Neuronal stem cell (in vitro differentiated cells): ENCODE measurements at regions not wholly inside any gene's neighbourhood (a gene's known extent, or its start where the extent isn't known, plus 50 kb on each side); places are given as distances from the start of the nearest gene placed in this dataset.

Source experiments
- DNase-seq: peaks from one replicate; pipeline ENCODE4 v3.0.0-alpha.2; 2013; ENCODE audit warnings: low spot score
- H2AFZ ChIP-seq: one replicate; pipeline ENCODE4 v1.6.1; 2013; ENCODE audit warnings: mild to moderate bottlenecking, low read length, inconsistent platforms
- H2AK5ac ChIP-seq: 2 replicates; pipeline ENCODE4 v1.6.1; 2013; ENCODE audit warnings: low read depth, mild to moderate bottlenecking, inconsistent platforms, low read length, moderate library complexity, mixed read lengths
- H2BK120ac ChIP-seq: 2 replicates; pipeline ENCODE4 v1.6.1; 2013; ENCODE audit warnings: low read depth, mild to moderate bottlenecking, inconsistent platforms, low read length, moderate library complexity, mixed read lengths
- H2BK12ac ChIP-seq: one replicate; pipeline ENCODE4 v1.6.1; 2013; ENCODE audit warnings: low read length, inconsistent platforms
- H2BK15ac ChIP-seq: 2 replicates; pipeline ENCODE4 v1.6.1; 2013; ENCODE audit warnings: mild to moderate bottlenecking, low read length, inconsistent platforms, mixed read lengths
- H2BK5ac ChIP-seq: one replicate; pipeline ENCODE4 v1.6.1; 2013; ENCODE audit warnings: inconsistent platforms, mild to moderate bottlenecking, low read length, moderate library complexity
- H3K14ac ChIP-seq: one replicate; pipeline ENCODE4 v1.6.1; 2013; ENCODE audit warnings: low read length, inconsistent platforms
- H3K18ac ChIP-seq: 2 replicates; pipeline ENCODE4 v1.6.1; 2013; ENCODE audit warnings: low read length, inconsistent platforms
- H3K23ac ChIP-seq: 2 replicates; pipeline ENCODE4 v1.6.1; 2013; ENCODE audit warnings: low read depth, mild to moderate bottlenecking, mixed read lengths, low read length, inconsistent platforms; ENCODE audit not compliant: poor library complexity
- H3K27ac ChIP-seq: replicated peaks from 3 replicates; pipeline ENCODE4 v1.5.1; 2013; ENCODE audit warnings: low read length, inconsistent platforms
- H3K27me3 ChIP-seq, 3 experiments: 2 replicates each; pipeline ENCODE4 v1.6.1; 2013; ENCODE audit warnings: low read length in 3 of 3, mild to moderate bottlenecking in 2 of 3, inconsistent platforms in 1 of 3, low read depth in 1 of 3, mixed read lengths in 1 of 3, moderate library complexity in 1 of 3; ENCODE audit not compliant: control insufficient read depth in 3 of 3, insufficient read depth in 3 of 3
- H3K36me3 ChIP-seq, 2 donors: replicated peaks in 1 of 2; 2 replicates each; pipeline ENCODE4 v1.6.1; 2013; ENCODE audit warnings: low read length in 2 of 2; ENCODE audit not compliant: control insufficient read depth in 2 of 2, insufficient read depth in 2 of 2
- H3K4ac ChIP-seq: 2 replicates; pipeline ENCODE4 v1.6.1; 2013; ENCODE audit warnings: inconsistent platforms, mild to moderate bottlenecking, low read length, moderate library complexity
- H3K4me1 ChIP-seq, 2 donors: 1 replicate in 1 of 2; 2 replicates in 1 of 2; pipeline ENCODE4 v1.6.1; 2013; ENCODE audit warnings: low read length in 2 of 2, low read depth in 1 of 2; ENCODE audit not compliant: control insufficient read depth in 2 of 2, insufficient read depth in 1 of 2
- H3K4me2 ChIP-seq: one replicate; pipeline ENCODE4 v1.6.1; 2013; ENCODE audit warnings: mild to moderate bottlenecking, low read length, inconsistent platforms; ENCODE audit not compliant: insufficient read depth, poor library complexity, severe bottlenecking
- H3K4me3 ChIP-seq, 2 donors: 2 replicates each; pipeline ENCODE4 v1.5.1; 2013; ENCODE audit warnings: low read length in 2 of 2, mild to moderate bottlenecking in 2 of 2, inconsistent platforms in 1 of 2, moderate library complexity in 1 of 2
- H3K79me1 ChIP-seq: one replicate; pipeline ENCODE4 v1.6.1; 2013; ENCODE audit warnings: low read depth, mild to moderate bottlenecking, inconsistent platforms, low read length, moderate library complexity
- H3K9ac ChIP-seq: one replicate; pipeline ENCODE4 v1.6.1; 2013; ENCODE audit warnings: mild to moderate bottlenecking, low read depth, low read length, inconsistent platforms; ENCODE audit not compliant: poor library complexity
- H3K9me3 ChIP-seq, 2 donors: replicated peaks in 1 of 2; 2 replicates each; pipeline versions ENCODE3 to v1.6.1; 2013; ENCODE audit warnings: low read length in 2 of 2, mild to moderate bottlenecking in 2 of 2, inconsistent platforms in 1 of 2, low read depth in 1 of 2, mixed read lengths in 1 of 2, moderate library complexity in 1 of 2; ENCODE audit not compliant: control insufficient read depth in 2 of 2, insufficient read depth in 1 of 2
- H4K8ac ChIP-seq: one replicate; pipeline ENCODE4 v1.6.1; 2013; ENCODE audit warnings: low read depth, mild to moderate bottlenecking, inconsistent platforms, low read length, moderate library complexity
- H4K91ac ChIP-seq: one replicate; pipeline ENCODE4 v1.6.1; 2013; ENCODE audit warnings: low read length, low read depth, mild to moderate bottlenecking, inconsistent platforms; ENCODE audit not compliant: poor library complexity
- WGBS, 2 donors: extraction: QIAGEN DNeasy Blood & Tissue Kit; methylation state at CpG; one replicate each; pipeline ENCODE4 v1.1.7; 2013; ENCODE audit warnings: missing lambda C conversion rate in 2 of 2, mixed read lengths in 1 of 2; ENCODE audit not compliant: insufficient read length in 2 of 2, insufficient replicate concordance in 1 of 2; ENCODE audit errors: extremely low coverage in 2 of 2; 5-methylcytosine and 5-hydroxymethylcytosine counted together

DNA sequence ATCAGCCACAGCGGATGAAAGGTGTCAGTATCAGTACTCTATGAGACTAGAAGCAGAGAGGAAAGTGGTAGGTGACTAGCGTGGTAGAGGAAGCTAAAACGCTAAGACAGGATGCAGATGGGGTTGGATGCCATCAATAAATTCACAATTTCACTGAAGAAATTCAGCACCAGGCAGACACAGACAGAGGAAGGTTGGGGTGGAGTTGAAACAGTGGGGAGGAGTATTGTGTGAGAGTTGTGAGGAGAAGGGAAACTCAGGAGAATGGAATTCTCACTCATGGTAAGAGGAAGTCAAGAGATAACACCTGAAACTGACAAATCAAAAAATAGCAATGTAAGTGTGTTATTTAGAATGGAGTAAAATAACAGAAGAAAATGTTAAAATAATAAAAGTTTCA is 208.5 kb upstream of the DAB1 start:
- H3K4me2 ChIP-seq: no peak overlapping the region
- no peak overlapping the region for H3K18ac ChIP-seq
- H4K91ac ChIP-seq: no peak overlapping the region
- H3K36me3 ChIP-seq: no peaks in the 10 kb centered on the region
- H3K14ac ChIP-seq: no peak overlapping the region
- no peak overlapping the region for H2BK12ac ChIP-seq
- peaks cover 2 to 5% of the 10 kb centered on the region in 2 donors for H3K4me1 ChIP-seq
- DNase-seq: no peak
- no peak overlapping the region for H3K27ac ChIP-seq
- H3K4ac ChIP-seq: no peak overlapping the region
- H4K8ac ChIP-seq: no peak overlapping the region
- no CpG with 5 or more reads among the region's 3 CpGs for WGBS, 2 donors
- H2BK15ac ChIP-seq: no peak overlapping the region
- H3K23ac ChIP-seq: no peak overlapping the region
- H3K9me3 ChIP-seq: no peaks in the 10 kb centered on the region
- H3K9ac ChIP-seq: no peak overlapping the region
- no peak overlapping the region for H2AFZ ChIP-seq
- H3K79me1 ChIP-seq: no peaks in the 10 kb centered on the region
- H3K27me3 ChIP-seq: no peaks in the 10 kb centered on the region
- H2AK5ac ChIP-seq: no peak overlapping the region
- H3K4me3 ChIP-seq: no peak overlapping the region
- no peak overlapping the region for H2BK5ac ChIP-seq
- H2BK120ac ChIP-seq: no peak overlapping the region

DNA sequence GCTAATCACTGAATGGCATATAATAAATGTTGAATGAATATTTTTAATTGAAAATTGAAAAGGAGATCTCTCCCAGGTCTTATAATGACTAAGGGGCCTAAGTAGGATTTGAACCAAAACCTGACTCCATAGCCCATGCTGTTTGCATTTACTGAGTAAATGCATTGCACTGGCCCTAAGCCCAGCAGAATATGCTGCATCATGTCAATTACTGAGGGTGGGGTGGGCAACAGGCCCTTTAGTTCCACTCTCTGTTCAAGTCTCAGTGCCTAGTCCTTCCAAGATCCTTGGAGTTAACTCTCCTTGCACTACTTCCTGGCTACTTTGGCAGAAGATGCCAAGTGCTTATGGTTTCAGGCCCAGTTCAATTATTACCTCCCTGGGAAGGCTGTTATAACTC is 203.8 kb upstream of the DAB1 start:
- no peak overlapping the region for H3K14ac ChIP-seq
- H3K9me3 ChIP-seq: no peaks in the 10 kb centered on the region
- H3K4me1 ChIP-seq: peaks cover 3 to 9% of the 10 kb centered on the region in 2 donors
- no peaks in the 10 kb centered on the region for H3K27me3 ChIP-seq
- no peak overlapping the region for H4K8ac ChIP-seq
- H3K36me3 ChIP-seq: no peaks in the 10 kb centered on the region
- no peak overlapping the region for H2BK5ac ChIP-seq
- no peak overlapping the region for H3K4ac ChIP-seq
- H3K4me2 ChIP-seq: no peak overlapping the region
- H3K23ac ChIP-seq: no peak overlapping the region
- no peak for DNase-seq
- H3K18ac ChIP-seq: no peak overlapping the region
- no peak overlapping the region for H2AFZ ChIP-seq
- no peak overlapping the region for H2AK5ac ChIP-seq
- H2BK12ac ChIP-seq: no peak overlapping the region
- H4K91ac ChIP-seq: no peak overlapping the region
- no peaks in the 10 kb centered on the region for H3K79me1 ChIP-seq
- H3K27ac ChIP-seq: no peak overlapping the region
- no peak overlapping the region for H2BK120ac ChIP-seq
- H3K9ac ChIP-seq: no peak overlapping the region
- H2BK15ac ChIP-seq: no peak overlapping the region
- no peak overlapping the region for H3K4me3 ChIP-seq

DNA sequence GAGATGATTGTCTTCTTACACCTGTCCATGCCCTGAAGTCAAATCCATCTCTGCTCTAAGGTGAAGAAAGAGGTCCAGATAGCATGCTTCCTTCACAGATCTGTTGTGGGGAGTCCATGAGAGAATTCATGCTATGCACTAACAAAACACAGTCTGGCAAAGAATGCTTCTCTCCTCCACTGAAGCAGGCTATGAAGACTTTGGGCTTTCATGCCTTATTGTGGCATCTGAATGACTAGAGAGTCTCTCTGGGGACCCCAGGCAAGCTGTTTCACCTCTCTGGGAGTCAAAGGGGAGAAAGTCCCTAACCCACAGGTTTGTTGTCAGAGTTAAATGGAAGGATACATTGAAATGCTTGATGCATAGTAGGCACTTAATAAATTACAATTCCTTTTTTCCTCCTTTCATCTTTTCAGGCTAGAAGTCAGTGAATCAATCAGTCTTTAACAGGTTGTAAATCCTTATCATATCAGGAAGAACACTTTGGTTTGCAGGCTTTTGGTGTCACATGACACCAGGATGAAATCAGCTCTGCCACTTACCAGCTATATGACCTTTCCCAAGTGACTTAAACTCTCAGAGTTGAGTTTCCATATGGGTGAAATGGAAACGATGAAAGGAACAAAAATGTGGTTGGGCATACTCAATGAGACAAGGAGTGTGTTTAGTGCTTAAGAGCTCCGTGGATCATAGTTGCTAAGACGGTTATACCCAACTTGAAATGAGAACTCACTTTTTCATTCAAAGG is 200.1 kb upstream of the DAB1 start:
- H3K4me2 ChIP-seq: no peak overlapping the region
- no peak overlapping the region for H3K4ac ChIP-seq
- H2BK15ac ChIP-seq: no peak overlapping the region
- no peak overlapping the region for H3K18ac ChIP-seq
- H3K9ac ChIP-seq: no peak overlapping the region
- H2AK5ac ChIP-seq: no peak overlapping the region
- no peak overlapping the region for H4K91ac ChIP-seq
- H2BK120ac ChIP-seq: no peak overlapping the region
- no peak overlapping the region for H3K14ac ChIP-seq
- no peak overlapping the region for H3K27ac ChIP-seq
- no peak overlapping the region for H3K23ac ChIP-seq
- H3K27me3 ChIP-seq: no peaks in the 10 kb centered on the region
- no peaks in the 10 kb centered on the region for H3K9me3 ChIP-seq
- no peak overlapping the region for H2BK5ac ChIP-seq
- peak overlapping the region; percentile 79 for H2AFZ ChIP-seq
- no peak overlapping the region for H3K4me3 ChIP-seq
- DNase-seq: no peak
- no peak overlapping the region for H4K8ac ChIP-seq
- no peaks in the 10 kb centered on the region for H3K79me1 ChIP-seq
- H3K36me3 ChIP-seq: no peaks in the 10 kb centered on the region
- H3K4me1 ChIP-seq: peaks cover 3 to 6% of the 10 kb centered on the region in 2 donors
- no CpG with 5 or more reads among the region's 3 CpGs for WGBS, 2 donors
- no peak overlapping the region for H2BK12ac ChIP-seq

DNA sequence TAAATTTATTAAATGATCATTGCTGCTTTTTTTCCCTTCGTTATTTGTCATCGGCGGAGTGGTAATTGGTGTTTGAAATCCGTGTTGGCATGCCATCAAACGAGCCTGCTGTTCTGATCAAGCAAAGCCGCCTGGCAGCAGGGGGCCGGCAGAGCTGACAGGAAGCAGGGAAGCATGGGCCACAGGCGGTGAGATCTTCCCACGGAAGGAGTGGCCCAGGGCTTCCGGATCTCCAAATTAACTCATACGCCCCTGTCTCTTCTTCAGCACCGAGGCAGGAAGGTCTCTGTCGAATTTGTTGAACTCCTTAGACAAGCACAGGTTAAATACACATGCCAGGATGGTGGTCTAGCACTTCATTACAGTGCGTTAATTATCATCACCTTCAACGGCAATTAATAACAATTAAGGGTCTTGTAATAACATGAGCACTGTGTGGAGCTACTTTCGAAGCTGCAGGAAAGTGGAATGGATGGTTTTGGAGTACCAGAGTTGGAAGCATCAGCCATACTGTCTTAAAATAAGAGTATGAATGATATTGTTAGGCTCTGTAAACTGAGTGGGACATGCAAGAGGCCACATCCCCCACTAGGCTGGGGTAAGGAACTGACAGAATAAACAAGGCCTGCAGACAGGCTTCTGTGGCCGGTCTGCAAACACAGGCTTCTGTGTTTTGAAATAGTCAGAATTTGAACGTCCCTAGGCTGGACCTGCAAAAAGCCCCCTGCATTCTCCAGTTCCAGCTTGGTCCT is 199.4 kb upstream of the DAB1 start:
- Histone ChIP-seq H2AFZ (peak overlapping the region; percentile 79), H4K8ac (no peak overlapping the region), H3K18ac (no peak overlapping the region), H3K27me3 (no peaks in the 10 kb centered on the region), H4K91ac (no peak overlapping the region), H3K36me3 (no peaks in the 10 kb centered on the region), H3K79me1 (no peaks in the 10 kb centered on the region), H2BK15ac (no peak overlapping the region), H2BK12ac (no peak overlapping the region), H3K4me3 (peak overlapping the region in 1 of 2 donors; percentile 6), H2BK120ac (no peak overlapping the region), H3K27ac (no peak overlapping the region), H3K4me2 (no peak overlapping the region), H3K4me1 (peaks cover 3 to 6% of the 10 kb centered on the region in 2 donors), H3K23ac (no peak overlapping the region), H3K9ac (no peak overlapping the region), H3K4ac (no peak overlapping the region), H2BK5ac (no peak overlapping the region), H3K14ac (no peak overlapping the region), H3K9me3 (no peaks in the 10 kb centered on the region), H2AK5ac (no peak overlapping the region)
- WGBS, 2 donors: no CpG with 5 or more reads among the region's 18 CpGs
- DNase-seq: no peak
